ENCODE measurements at regions not wholly inside any gene's neighbourhood (a gene's known extent, or its start where the extent isn't known, plus 50 kb on each side); places are given as distances from the start of the nearest gene placed in this dataset.

DNA sequence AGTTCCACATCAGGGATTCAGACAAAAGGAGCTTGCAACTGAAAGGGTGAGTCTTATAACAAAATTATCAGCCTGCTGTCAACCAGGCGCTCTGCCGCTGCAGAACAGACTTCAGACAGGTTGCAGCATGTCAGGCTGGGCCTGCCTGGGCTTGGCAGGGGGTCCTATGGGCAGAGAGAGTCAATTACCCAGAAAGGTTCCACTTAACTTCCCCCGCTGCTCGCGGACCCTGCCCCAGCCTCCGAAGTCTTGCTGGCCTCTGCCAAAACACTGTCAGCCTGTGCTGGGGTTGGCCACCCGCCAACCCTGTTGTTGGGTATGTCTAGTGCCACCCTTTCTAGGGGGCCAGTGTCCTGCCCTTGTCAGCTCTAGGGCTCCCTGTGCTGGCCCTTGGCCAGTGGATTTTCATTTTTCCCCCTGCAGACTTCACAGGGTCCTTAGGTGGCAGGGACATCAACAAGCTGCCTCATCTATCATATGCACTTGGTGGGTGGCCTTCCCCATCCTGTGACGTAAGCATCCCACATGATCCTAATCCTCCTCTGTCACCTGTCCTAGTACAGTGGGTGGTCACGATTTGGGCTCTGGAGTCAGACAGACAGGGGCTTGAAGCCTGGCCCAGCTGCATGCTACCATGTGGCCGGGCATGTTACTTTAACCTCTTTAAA lies 166.5 kb upstream of the CADM1 start (continued):
- TF ChIP-seq ZSCAN29 (CRISPR knock-in tag; conservative IDR thresholded peaks at IDR 0.05): no peak
- TF ChIP-seq MEF2D (CRISPR knock-in tag; IDR thresholded peaks at IDR 0.05): no peak

DNA sequence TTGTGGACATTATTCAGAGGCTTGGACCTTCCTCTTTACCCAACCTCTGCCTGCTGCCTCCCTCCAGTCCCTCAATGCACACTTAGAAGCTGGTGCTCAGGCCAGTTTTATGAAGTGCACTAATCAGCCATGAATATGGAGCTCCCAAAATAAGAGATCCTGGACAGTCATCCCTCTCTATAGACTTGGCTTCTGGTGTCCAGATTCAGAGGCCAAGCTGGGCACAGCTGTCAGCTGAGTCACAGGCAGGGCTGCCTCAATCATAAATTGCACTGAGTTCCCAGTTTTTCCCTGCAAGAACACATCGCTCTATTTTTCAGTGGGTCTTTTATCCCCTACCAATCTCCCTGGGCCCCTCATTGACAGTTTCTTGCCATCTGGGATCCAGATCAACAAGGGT lies 161.7 kb upstream of the CADM1 start:
- CTCF ChIA-PET (ENCODE audit: low intra/inter-chr PET ratio, low total read pairs): no interaction called here
- POLR2A ChIA-PET: no interaction called here

More for the DNA sequence above, 161.7 kb upstream of the CADM1 start:
- no peaks in the 10 kb centered on the region for H3K9me3 ChIP-seq (ENCODE audit: low read length)
- H3K27me3 ChIP-seq (ENCODE audit: control insufficient read depth in 1 of 2, insufficient read depth in 2 of 2, low read length in 2 of 2): peaks cover 0 to 8% of the 10 kb centered on the region in 2 experiments; a peak in 3 of 5 replicates
- intact Hi-C loops (cut with micrococcal nuclease; ENCODE audit: unreplicated experiment) (no loop called here), in situ Hi-C loops (cut with HindIII; ENCODE audit: extremely low pct_ligation_motif_present, low pct_unique_long_range_greater_than_20kb) (no loop called here)
- no peak overlapping the region for H3K4me2 ChIP-seq (ENCODE audit: low read depth, low read length)
- H3K27ac ChIP-seq (ENCODE audit: extremely low read length, insufficient read depth, low read length): no peak overlapping the region
- no TSS peak for BruUV-seq (replicated peaks)
- H3K4me1 ChIP-seq (ENCODE audit: insufficient read depth, low read length): no peaks in the 10 kb centered on the region
- no peak for DNase-seq (ENCODE audit: low spot score)
- no peak overlapping the region for H3K9ac ChIP-seq (ENCODE audit: insufficient read depth, low read depth, low read length)
- no peak overlapping the region for H2AFZ ChIP-seq (ENCODE audit: low read length)
- no peak for TF ChIP-seq EEA1 (CRISPR knock-in tag; IDR thresholded peaks at IDR 0.05; ENCODE audit: borderline replicate concordance)
- TF ChIP-seq, protein P1, sequence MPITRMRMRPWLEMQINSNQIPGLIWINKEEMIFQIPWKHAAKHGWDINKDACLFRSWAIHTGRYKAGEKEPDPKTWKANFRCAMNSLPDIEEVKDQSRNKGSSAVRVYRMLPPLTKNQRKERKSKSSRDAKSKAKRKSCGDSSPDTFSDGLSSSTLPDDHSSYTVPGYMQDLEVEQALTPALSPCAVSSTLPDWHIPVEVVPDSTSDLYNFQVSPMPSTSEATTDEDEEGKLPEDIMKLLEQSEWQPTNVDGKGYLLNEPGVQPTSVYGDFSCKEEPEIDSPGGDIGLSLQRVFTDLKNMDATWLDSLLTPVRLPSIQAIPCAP (CRISPR knock-in tag; IDR thresholded peaks at IDR 0.05; ENCODE audit: low read depth): no peak
- TF ChIP-seq, protein P2, sequence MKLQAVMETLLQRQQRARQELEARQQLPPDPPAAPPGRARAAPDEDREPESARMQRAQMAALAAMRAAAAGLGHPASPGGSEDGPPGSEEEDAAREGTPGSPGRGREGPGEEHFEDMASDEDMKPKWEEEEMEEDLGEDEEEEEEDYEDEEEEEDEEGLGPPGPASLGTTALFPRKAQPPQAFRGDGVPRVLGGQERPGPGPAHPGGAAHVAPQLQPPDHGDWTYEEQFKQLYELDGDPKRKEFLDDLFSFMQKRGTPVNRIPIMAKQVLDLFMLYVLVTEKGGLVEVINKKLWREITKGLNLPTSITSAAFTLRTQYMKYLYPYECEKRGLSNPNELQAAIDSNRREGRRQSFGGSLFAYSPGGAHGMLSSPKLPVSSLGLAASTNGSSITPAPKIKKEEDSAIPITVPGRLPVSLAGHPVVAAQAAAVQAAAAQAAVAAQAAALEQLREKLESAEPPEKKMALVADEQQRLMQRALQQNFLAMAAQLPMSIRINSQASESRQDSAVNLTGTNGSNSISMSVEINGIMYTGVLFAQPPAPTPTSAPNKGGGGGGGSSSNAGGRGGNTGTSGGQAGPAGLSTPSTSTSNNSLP (IDR thresholded peaks at IDR 0.05; ENCODE audit: low read depth, low read length): no peak
- TF ChIP-seq REPIN1 (CRISPR knock-in tag; IDR thresholded peaks at IDR 0.05; ENCODE audit: borderline replicate concordance, low read depth): no peak
- no peak for TF ChIP-seq ZNF605 (CRISPR knock-in tag; IDR thresholded peaks at IDR 0.05)
- no peak for TF ChIP-seq PRMT3 (CRISPR knock-in tag; IDR thresholded peaks at IDR 0.05; ENCODE audit: borderline replicate concordance, low read depth)
- no peak for TF ChIP-seq NBN (conservative IDR thresholded peaks at IDR 0.05)
- no peak for TF ChIP-seq CHCHD3 (CRISPR knock-in tag; IDR thresholded peaks at IDR 0.05)
- TF ChIP-seq ZNF747 (CRISPR knock-in tag; IDR thresholded peaks at IDR 0.05; ENCODE audit: borderline replicate concordance): no peak
- H3K36me3 ChIP-seq (replicated peaks in 1 of 2; ENCODE audit: control insufficient read depth in 1 of 2, insufficient read depth in 2 of 2, low read length in 2 of 2): no peaks in the 10 kb centered on the region
- no peak for ATAC-seq
- H3K79me2 ChIP-seq (ENCODE audit: insufficient read depth, low read length): no peaks in the 10 kb centered on the region
- H3K4me3 ChIP-seq (replicated peaks in 1 of 3; ENCODE audit: insufficient read depth in 1 of 3, low read depth in 2 of 3, low read length in 3 of 3): no peak overlapping the region
- H4K20me1 ChIP-seq (ENCODE audit: insufficient read depth, low read length): no peaks in the 10 kb centered on the region
- FAIRE-seq: no peak
- 100% methylated on average over 1 of the region's 1 CpG for WGBS (ENCODE audit: low lambda C conversion rate)

All from HepG2 (cell line).